Upper lobe of right lung (tissue), 1 donor: ENCODE measurements at regions not wholly inside any gene's neighbourhood (a gene's known extent, or its start where the extent isn't known, plus 50 kb on each side); places are given as distances from the start of the nearest gene placed in this dataset.
A peak's percentile ranks its signal among the peaks of the same experiment; 100 is the strongest.

Experiments used
- ATAC-seq: fragments of 200-7000 bp; cut with Tn5 transposase; one replicate; pipeline ENCODE4 v1.9.1; 2020; ENCODE audit warnings: mild to moderate bottlenecking, moderate library complexity
- DNase-seq: peaks from one replicate; pipeline ENCODE4 v3.0.0-alpha.2; 2020
- H3K27ac ChIP-seq: fragments of 200-600 bp; one replicate; pipeline ENCODE4 v1.8.0; 2022
- H3K27me3 ChIP-seq: fragments of 200-600 bp; one replicate; pipeline ENCODE4 v1.8.0; 2022; ENCODE audit warnings: mild to moderate bottlenecking
- H3K36me3 ChIP-seq: fragments of 200-600 bp; one replicate; pipeline ENCODE4 v1.8.0; 2022
- H3K4me1 ChIP-seq: fragments of 200-600 bp; one replicate; pipeline ENCODE4 v1.8.0; 2022
- H3K4me3 ChIP-seq: fragments of 200-600 bp; one replicate; pipeline ENCODE4 v1.8.0; 2022; ENCODE audit warnings: mild to moderate bottlenecking
- H3K9me3 ChIP-seq: fragments of 200-600 bp; one replicate; pipeline ENCODE4 v1.8.0; 2022
- CTCF ChIP-seq: fragments of 200-600 bp; IDR thresholded peaks from one replicate; pipeline ENCODE4 v1.8.0; 2022; ENCODE audit warnings: antibody characterized with exemption
- intact Hi-C: fragments of 100-400 bp; cut with DNase I; formaldehyde crosslinking; loops from one replicate; pipeline ENCODE4 v1.11.0; 2022
- donor health status: DM: no; HTN: yes; CAD: no; lungs with severe emphysema.

DNA sequence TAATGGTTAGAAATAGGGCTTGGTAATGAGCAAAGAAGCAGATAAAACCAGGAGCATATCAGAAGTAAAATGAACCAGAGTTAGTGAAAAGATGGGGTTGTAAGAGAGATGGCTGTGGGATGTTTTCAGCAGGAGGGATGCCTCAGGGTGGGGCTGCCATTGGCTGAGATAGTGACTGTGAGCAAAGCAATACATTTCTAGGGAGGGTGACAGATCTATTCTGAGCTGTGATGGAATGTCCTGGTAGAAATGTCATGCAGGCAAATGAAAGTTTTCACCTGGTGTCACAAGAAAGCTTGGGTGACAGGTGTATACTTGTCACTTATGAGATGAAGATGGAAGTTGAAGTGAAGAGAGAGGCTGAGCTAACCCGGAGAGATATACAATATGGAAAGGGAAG is 435.9 kb downstream of the TNS3 start:
- no peak for DNase-seq

DNA sequence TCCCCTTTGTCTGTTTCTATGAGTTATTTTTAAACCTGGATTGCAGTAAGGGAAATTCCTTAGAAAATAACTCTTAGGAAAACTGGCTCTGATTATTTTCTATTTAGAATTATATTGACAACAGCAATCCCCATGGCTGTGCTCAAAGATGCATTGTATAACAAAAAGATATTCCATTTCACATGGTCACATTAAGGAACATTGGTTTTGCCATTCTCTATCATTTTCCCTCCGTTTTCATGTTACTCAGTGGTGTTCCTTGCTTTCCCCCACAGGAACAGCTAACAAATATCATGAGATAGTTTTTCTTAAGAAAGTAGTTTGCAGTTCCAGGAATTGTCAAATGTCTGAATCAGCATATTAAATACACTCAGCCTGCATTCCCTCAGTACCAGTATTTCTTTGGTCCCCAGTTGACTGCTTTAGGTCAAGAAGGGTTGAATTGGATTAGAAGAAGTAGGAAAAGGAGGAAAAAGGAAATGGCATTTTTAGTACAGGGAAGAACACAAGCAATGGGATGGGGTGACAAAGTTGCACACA is 436.7 kb downstream of the TNS3 start:
- H3K27ac ChIP-seq, result no peak overlapping the region
- H3K4me1 ChIP-seq, result peaks cover 20% of the 10 kb centered on the region
- intact Hi-C loops, result no loop called here
- H3K9me3 ChIP-seq, result no peaks in the 10 kb centered on the region
- DNase-seq (no peak), ATAC-seq (no peak)
- no peak for TF ChIP-seq CTCF
- no peaks in the 10 kb centered on the region for H3K27me3 ChIP-seq
- no peaks in the 10 kb centered on the region for H3K36me3 ChIP-seq
- H3K4me3 ChIP-seq, result no peak overlapping the region

More for the DNA sequence above, 435.9 kb downstream of the TNS3 start:
- no peak for ATAC-seq
- no peak overlapping the region for H3K4me3 ChIP-seq
- intact Hi-C loops, result no loop called here
- H3K36me3 ChIP-seq, result no peaks in the 10 kb centered on the region
- no peak for TF ChIP-seq CTCF
- no peaks in the 10 kb centered on the region for H3K27me3 ChIP-seq
- peaks cover 20% of the 10 kb centered on the region for H3K4me1 ChIP-seq
- no peaks in the 10 kb centered on the region for H3K9me3 ChIP-seq
- H3K27ac ChIP-seq, result no peak overlapping the region

- ATAC-seq (no peak), DNase-seq (no peak)
- intact Hi-C loops, result no loop called here
- Histone ChIP-seq H3K27me3 (no peaks in the 10 kb centered on the region), H3K36me3 (no peaks in the 10 kb centered on the region), H3K27ac (no peak overlapping the region), H3K4me1 (peaks cover 10% of the 10 kb centered on the region), H3K9me3 (no peaks in the 10 kb centered on the region), H3K4me3 (no peak overlapping the region)
- no peak for TF ChIP-seq CTCF
These were observed 438.6 kb downstream of the TNS3 start for GRCh38 chr7:47143339-47143738.

- no peaks in the 10 kb centered on the region for H3K36me3 ChIP-seq
- DNase-seq (no peak), ATAC-seq (no peak)
- H3K27ac ChIP-seq, result no peak overlapping the region
- no peak overlapping the region for H3K4me3 ChIP-seq
- no peaks in the 10 kb centered on the region for H3K27me3 ChIP-seq
- no peak for TF ChIP-seq CTCF
- H3K4me1 ChIP-seq, result peaks cover 9% of the 10 kb centered on the region
- H3K9me3 ChIP-seq, result no peaks in the 10 kb centered on the region
- intact Hi-C loops, result no loop called here
These were observed 439.1 kb downstream of the TNS3 start for GRCh38 chr7:47142867-47143175.

DNA sequence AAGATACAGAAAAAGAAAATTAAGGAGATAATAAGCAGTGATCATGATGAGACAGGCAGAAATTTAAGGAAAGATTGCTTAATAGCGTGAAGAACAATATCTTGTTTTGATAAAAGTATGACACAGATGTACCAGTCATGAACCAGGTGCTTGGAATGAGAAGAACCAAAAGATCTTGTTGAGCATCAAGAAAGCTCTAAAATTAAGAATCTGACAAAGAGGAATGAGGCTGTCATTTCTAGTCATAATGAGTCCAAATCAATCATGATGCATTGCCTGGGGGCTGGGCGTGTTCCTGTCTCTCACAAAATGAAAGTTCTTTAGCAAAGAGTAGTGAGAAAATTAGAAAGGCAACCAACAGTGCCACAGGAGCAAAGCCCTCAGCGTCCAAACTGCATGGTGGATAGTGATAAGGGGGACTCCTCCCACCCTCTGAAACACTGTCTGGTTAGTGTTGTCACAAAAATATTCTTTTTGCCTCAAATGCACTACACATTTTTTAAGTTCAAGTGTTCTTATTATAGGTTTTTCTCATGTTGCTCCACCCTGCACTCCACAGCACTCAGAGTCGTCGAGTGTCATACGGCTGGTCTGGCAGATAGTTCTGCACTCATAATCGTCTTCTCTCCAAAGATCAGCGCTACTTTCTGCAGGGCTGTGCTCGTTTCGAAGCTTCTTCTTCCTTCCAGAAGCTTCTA is 439.6 kb downstream of the TNS3 start:
- intact Hi-C loops, result no loop called here
- DNase-seq, result no peak
- Histone ChIP-seq H3K9me3 (no peaks in the 10 kb centered on the region), H3K27ac (no peak overlapping the region), H3K36me3 (no peaks in the 10 kb centered on the region), H3K4me3 (no peak overlapping the region), H3K4me1 (peaks cover 9% of the 10 kb centered on the region), H3K27me3 (no peaks in the 10 kb centered on the region)
- ATAC-seq, result peak; percentile 19
- no peak for TF ChIP-seq CTCF

GRCh38 chr7:47132471-47132870 is 449.4 kb downstream of the TNS3 start:
- no peaks in the 10 kb centered on the region for H3K9me3 ChIP-seq
- no peaks in the 10 kb centered on the region for H3K27me3 ChIP-seq
- intact Hi-C loops, result no loop called here
- no peak overlapping the region for H3K27ac ChIP-seq
- no peaks in the 10 kb centered on the region for H3K4me1 ChIP-seq
- no peak for DNase-seq
- no peak for TF ChIP-seq CTCF
- no peaks in the 10 kb centered on the region for H3K36me3 ChIP-seq
- H3K4me3 ChIP-seq, result no peak overlapping the region
- ATAC-seq, result no peak
